Osteoblast (primary cell): ENCODE measurements at regions not wholly inside any gene's neighbourhood (a gene's known extent, or its start where the extent isn't known, plus 50 kb on each side); places are given as distances from the start of the nearest gene placed in this dataset.

Source experiments
- DNase-seq: peaks from one replicate; pipeline ENCODE4 v3.0.0; 2011; ENCODE audit warnings: low spot score, mixed read lengths; ENCODE audit not compliant: insufficient read length; ENCODE audit errors: missing footprints
- H2AFZ ChIP-seq: 2 replicates; pipeline ENCODE4 v1.6.0; 2011; ENCODE audit warnings: mild to moderate bottlenecking, low read length
- H3K27ac ChIP-seq: 2 replicates; pipeline ENCODE4 v1.5.1; 2011; ENCODE audit warnings: mild to moderate bottlenecking, low read depth, low read length, moderate library complexity
- H3K27me3 ChIP-seq: 2 replicates; pipeline ENCODE4 v1.6.0; 2012; ENCODE audit warnings: mild to moderate bottlenecking, control low read depth, inconsistent platforms, low read length, moderate library complexity; ENCODE audit not compliant: insufficient read depth
- H3K36me3 ChIP-seq: 2 replicates; pipeline ENCODE4 v1.5.1; 2011; ENCODE audit warnings: mild to moderate bottlenecking, low read length, control low read depth, moderate library complexity; ENCODE audit not compliant: insufficient read depth
- H3K4me1 ChIP-seq: 2 replicates; pipeline ENCODE4 v1.5.1; 2011; ENCODE audit warnings: mild to moderate bottlenecking, low read length, control low read depth, moderate library complexity; ENCODE audit not compliant: insufficient read depth
- H3K4me2 ChIP-seq: 2 replicates; pipeline ENCODE4 v1.6.0; 2011; ENCODE audit warnings: mild to moderate bottlenecking, low read length; ENCODE audit not compliant: insufficient read depth
- H3K4me3 ChIP-seq: fragments of 200-600 bp; sonication (generic); 3 replicates; pipeline ENCODE4 v1.5.1; 2012; ENCODE audit warnings: mild to moderate bottlenecking, low read length, inconsistent platforms; ENCODE audit not compliant: insufficient read depth
- H3K79me2 ChIP-seq: 2 replicates; pipeline ENCODE4 v1.6.0; 2012; ENCODE audit warnings: mild to moderate bottlenecking, low read length, control low read depth, inconsistent platforms; ENCODE audit not compliant: insufficient read depth
- H3K9me3 ChIP-seq: 2 replicates; pipeline ENCODE4 v1.5.1; 2011; ENCODE audit warnings: low read depth, low read length, control low read depth
- H4K20me1 ChIP-seq: 2 replicates; pipeline ENCODE4 v1.6.0; 2012; ENCODE audit warnings: mild to moderate bottlenecking, low read length, control low read depth; ENCODE audit not compliant: insufficient read depth
- TF ChIP-seq, protein P1 (sequence below): IDR thresholded peaks from 2 replicates; pipeline ENCODE4 v1.5.1; 2011; ENCODE audit warnings: mild to moderate bottlenecking, low read depth, low read length, moderate library complexity; ENCODE audit errors: extremely low read depth

DNA sequence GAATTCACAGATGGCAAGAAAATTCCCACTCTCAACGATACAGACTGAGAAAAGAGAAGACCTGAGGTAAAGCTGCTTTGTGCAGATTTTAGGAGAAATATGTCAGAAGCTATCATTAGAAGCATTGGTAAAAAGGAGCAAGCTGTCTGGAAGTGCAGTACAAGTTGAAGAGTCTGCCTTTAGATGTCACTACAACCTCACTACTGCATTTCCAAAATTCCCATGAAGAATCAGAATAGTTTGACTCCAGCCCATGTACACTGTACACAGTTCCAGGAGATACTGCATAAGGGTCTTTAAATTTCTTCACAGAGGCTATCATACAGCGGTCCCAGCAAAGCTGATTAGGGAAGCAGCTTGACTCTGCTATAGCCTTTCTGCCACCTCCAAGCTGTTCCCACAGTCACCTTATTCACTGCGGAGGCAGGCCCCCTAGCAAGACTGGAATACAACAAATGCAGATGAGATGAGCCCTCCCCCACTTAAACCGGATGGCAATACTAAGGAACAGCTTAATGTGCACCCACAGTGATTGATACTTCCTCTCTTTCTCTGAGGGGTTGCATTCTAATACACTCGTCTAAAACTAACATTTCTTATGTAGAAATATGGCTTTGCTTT is 527.4 kb downstream of the TMEM182 start:
- Histone ChIP-seq H3K4me1 (no peaks in the 10 kb centered on the region), H3K4me2 (no peak overlapping the region), H4K20me1 (no peaks in the 10 kb centered on the region), H3K36me3 (no peaks in the 10 kb centered on the region), H2AFZ (no peak overlapping the region), H3K27me3 (no peaks in the 10 kb centered on the region), H3K27ac (no peak overlapping the region), H3K4me3 (no peak overlapping the region), H3K79me2 (no peaks in the 10 kb centered on the region), H3K9me3 (no peaks in the 10 kb centered on the region)
- no peak for DNase-seq
- TF ChIP-seq, protein P1, sequence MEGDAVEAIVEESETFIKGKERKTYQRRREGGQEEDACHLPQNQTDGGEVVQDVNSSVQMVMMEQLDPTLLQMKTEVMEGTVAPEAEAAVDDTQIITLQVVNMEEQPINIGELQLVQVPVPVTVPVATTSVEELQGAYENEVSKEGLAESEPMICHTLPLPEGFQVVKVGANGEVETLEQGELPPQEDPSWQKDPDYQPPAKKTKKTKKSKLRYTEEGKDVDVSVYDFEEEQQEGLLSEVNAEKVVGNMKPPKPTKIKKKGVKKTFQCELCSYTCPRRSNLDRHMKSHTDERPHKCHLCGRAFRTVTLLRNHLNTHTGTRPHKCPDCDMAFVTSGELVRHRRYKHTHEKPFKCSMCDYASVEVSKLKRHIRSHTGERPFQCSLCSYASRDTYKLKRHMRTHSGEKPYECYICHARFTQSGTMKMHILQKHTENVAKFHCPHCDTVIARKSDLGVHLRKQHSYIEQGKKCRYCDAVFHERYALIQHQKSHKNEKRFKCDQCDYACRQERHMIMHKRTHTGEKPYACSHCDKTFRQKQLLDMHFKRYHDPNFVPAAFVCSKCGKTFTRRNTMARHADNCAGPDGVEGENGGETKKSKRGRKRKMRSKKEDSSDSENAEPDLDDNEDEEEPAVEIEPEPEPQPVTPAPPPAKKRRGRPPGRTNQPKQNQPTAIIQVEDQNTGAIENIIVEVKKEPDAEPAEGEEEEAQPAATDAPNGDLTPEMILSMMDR, result no peak

DNA sequence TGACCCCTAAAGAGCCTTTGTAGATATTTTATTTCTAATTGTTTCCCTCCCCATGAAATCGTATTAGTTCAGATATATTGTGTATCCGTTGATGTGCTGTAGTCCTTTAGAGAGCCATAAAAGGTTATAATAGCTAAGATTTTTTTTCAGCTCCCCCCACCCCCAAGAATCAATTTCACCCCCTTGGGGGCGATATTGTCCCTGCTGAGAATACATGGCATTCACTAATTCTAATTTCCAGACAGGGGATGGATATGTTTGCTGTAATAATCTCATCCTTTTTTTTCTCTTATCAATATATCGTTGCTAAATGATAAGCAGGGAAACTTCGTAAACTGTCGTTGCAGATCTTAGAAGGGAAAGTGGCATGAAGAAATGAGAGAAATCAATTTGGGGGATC is 530.7 kb downstream of the TMEM182 start:
- Histone ChIP-seq H3K79me2 (no peaks in the 10 kb centered on the region), H3K27ac (no peak overlapping the region), H2AFZ (no peak overlapping the region), H3K27me3 (no peaks in the 10 kb centered on the region), H3K4me2 (no peak overlapping the region), H3K9me3 (no peaks in the 10 kb centered on the region), H3K36me3 (no peaks in the 10 kb centered on the region), H3K4me3 (no peak overlapping the region), H3K4me1 (no peaks in the 10 kb centered on the region), H4K20me1 (no peaks in the 10 kb centered on the region)
- DNase-seq, result no peak
- TF ChIP-seq, protein P1, result no peak

DNA sequence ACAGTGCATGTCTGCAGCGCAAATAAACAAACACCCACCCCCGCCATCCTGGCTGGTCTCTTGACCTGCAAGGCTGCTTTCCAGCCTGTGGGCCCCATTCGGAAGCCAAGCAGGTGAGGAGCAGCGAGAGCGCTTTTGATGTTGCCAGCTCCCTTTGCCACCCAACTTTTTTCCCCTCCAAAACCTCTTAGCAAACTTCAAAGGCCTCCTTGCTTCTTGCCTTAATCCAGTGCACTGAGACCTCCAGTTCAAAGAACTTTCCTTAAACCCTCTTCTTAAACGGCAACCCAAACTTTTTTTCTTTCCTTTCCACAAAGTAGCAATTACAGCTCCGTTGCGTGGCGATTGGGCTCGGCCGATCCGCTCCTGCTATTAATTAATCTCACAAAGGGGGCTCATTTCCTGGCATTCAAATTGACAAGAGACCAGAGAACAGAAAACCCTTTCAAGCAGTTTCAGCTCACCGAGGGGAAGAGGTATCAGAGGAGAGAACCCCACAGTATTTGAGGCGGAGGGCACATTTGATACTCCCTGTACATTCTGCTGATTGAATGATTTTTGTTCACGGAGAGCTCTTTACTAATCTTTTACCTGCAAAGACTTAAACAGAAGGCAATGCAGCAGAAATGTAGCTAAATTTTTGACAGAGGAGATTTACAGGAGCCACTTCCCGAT is 531.4 kb downstream of the TMEM182 start:
- H3K79me2 ChIP-seq, result no peaks in the 10 kb centered on the region
- no peaks in the 10 kb centered on the region for H3K27me3 ChIP-seq
- no peaks in the 10 kb centered on the region for H4K20me1 ChIP-seq
- H3K27ac ChIP-seq, result no peak overlapping the region
- DNase-seq, result no peak
- no peak overlapping the region for H3K4me3 ChIP-seq
- no peaks in the 10 kb centered on the region for H3K9me3 ChIP-seq
- no peaks in the 10 kb centered on the region for H3K36me3 ChIP-seq
- H3K4me1 ChIP-seq, result no peaks in the 10 kb centered on the region
- no peak overlapping the region for H3K4me2 ChIP-seq
- H2AFZ ChIP-seq, result no peak overlapping the region
- TF ChIP-seq, protein P1, result no peak

DNA sequence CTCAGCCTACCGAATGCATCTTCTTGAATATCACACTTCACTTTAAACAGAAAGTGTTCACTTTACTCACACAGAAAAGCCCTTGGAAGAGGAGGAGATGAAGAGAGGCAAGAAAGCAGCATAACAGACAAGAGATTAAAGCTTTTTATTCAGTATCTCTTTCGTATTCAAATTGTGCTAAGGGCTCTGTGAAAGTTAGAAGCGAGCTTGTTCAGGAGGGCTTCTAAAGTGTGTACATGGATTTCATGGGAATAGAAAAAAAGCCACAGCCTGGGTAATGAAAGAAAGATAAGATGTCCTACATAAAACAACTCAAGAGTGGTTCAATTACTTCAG is 531.9 kb downstream of the TMEM182 start:
- H4K20me1 ChIP-seq, result no peaks in the 10 kb centered on the region
- no peak for DNase-seq
- H3K27me3 ChIP-seq, result no peaks in the 10 kb centered on the region
- no peaks in the 10 kb centered on the region for H3K9me3 ChIP-seq
- H3K4me1 ChIP-seq, result no peaks in the 10 kb centered on the region
- TF ChIP-seq, protein P1, result no peak
- H3K4me3 ChIP-seq, result no peak overlapping the region
- H3K36me3 ChIP-seq, result no peaks in the 10 kb centered on the region
- H2AFZ ChIP-seq, result no peak overlapping the region
- H3K79me2 ChIP-seq, result no peaks in the 10 kb centered on the region
- no peak overlapping the region for H3K4me2 ChIP-seq
- H3K27ac ChIP-seq, result no peak overlapping the region
